Urinary bladder (tissue), 3 donors: ENCODE measurements at regions not wholly inside any gene's neighbourhood (a gene's known extent, or its start where the extent isn't known, plus 50 kb on each side); places are given as distances from the start of the nearest gene placed in this dataset.

Source experiments
- DNase-seq: peaks from one replicate; pipeline ENCODE4 v3.0.0-alpha.2; 2015; ENCODE audit errors: extremely low spot score
- H3K27ac ChIP-seq: one replicate; pipeline ENCODE4 v1.5.1; 2013; ENCODE audit warnings: low read depth, mild to moderate bottlenecking, moderate library complexity
- H3K36me3 ChIP-seq: one replicate; pipeline ENCODE4 v1.6.1; 2013; ENCODE audit warnings: mild to moderate bottlenecking, moderate library complexity; ENCODE audit not compliant: insufficient read depth
- H3K4me1 ChIP-seq: one replicate; pipeline ENCODE4 v1.6.1; 2013; ENCODE audit warnings: mild to moderate bottlenecking, moderate library complexity; ENCODE audit not compliant: insufficient read depth
- H3K4me3 ChIP-seq: one replicate; pipeline ENCODE4 v1.5.1; 2013; ENCODE audit warnings: low read depth, low read length
- WGBS: extraction: QIAGEN DNeasy Blood & Tissue Kit; methylation state at CpG from one replicate; pipeline ENCODE4 v1.1.7; 2013; 5-methylcytosine and 5-hydroxymethylcytosine counted together
- donor health status: healthy with polysubstance abuse.
- donor health status: healthy.

- 82% methylated on average over 2 of the region's 2 CpGs for WGBS
- no peak overlapping the region for H3K4me3 ChIP-seq
- H3K36me3 ChIP-seq: no peaks in the 10 kb centered on the region
- H3K4me1 ChIP-seq: no peaks in the 10 kb centered on the region
- no peak overlapping the region for H3K27ac ChIP-seq
- DNase-seq: no peak
Observed at GRCh38 chr6:146892613-146893401, 294.0 kb downstream of the ADGB start.

GRCh38 chr6:146893690-146894089, 294.9 kb downstream of the ADGB start:
- no peak for DNase-seq
- no peaks in the 10 kb centered on the region for H3K4me1 ChIP-seq
- H3K27ac ChIP-seq: no peak overlapping the region
- WGBS: 95% methylated on average over 1 of the region's 1 CpG
- no peaks in the 10 kb centered on the region for H3K36me3 ChIP-seq
- no peak overlapping the region for H3K4me3 ChIP-seq

GRCh38 chr6:146894624-146895023, 295.9 kb downstream of the ADGB start:
- no peaks in the 10 kb centered on the region for H3K36me3 ChIP-seq
- no peak for DNase-seq
- WGBS: 96% methylated on average over 1 of the region's 1 CpG
- H3K27ac ChIP-seq: no peak overlapping the region
- H3K4me3 ChIP-seq: no peak overlapping the region
- H3K4me1 ChIP-seq: no peaks in the 10 kb centered on the region

GRCh38 chr6:146895101-146895771, 296.5 kb downstream of the ADGB start:
- 88% methylated on average over 9 of the region's 9 CpGs for WGBS
- no peak overlapping the region for H3K27ac ChIP-seq
- DNase-seq: no peak
- no peaks in the 10 kb centered on the region for H3K36me3 ChIP-seq
- H3K4me1 ChIP-seq: no peaks in the 10 kb centered on the region
- no peak overlapping the region for H3K4me3 ChIP-seq

- 64% methylated on average over 3 of the region's 3 CpGs for WGBS
- no peak for DNase-seq
- H3K27ac ChIP-seq: no peak overlapping the region
- H3K4me1 ChIP-seq: no peaks in the 10 kb centered on the region
- H3K36me3 ChIP-seq: no peaks in the 10 kb centered on the region
- no peak overlapping the region for H3K4me3 ChIP-seq
Observed at GRCh38 chr6:146895772-146896061, 296.9 kb downstream of the ADGB start.

GRCh38 chr6:146896062-146896813, 297.5 kb downstream of the ADGB start:
- Histone ChIP-seq H3K4me3 (no peak overlapping the region), H3K4me1 (no peaks in the 10 kb centered on the region), H3K36me3 (no peaks in the 10 kb centered on the region), H3K27ac (no peak overlapping the region)
- 54% methylated on average over 8 of the region's 8 CpGs for WGBS
- no peak for DNase-seq

GRCh38 chr6:146896960-146897701, 298.4 kb downstream of the ADGB start:
- no peaks in the 10 kb centered on the region for H3K36me3 ChIP-seq
- WGBS: 73% methylated on average over 4 of the region's 4 CpGs
- no peak overlapping the region for H3K27ac ChIP-seq
- no peaks in the 10 kb centered on the region for H3K4me1 ChIP-seq
- no peak for DNase-seq
- no peak overlapping the region for H3K4me3 ChIP-seq

GRCh38 chr6:146898069-146898887, 299.5 kb downstream of the ADGB start:
- H3K4me3 ChIP-seq: no peak overlapping the region
- DNase-seq: no peak
- H3K27ac ChIP-seq: no peak overlapping the region
- H3K36me3 ChIP-seq: no peaks in the 10 kb centered on the region
- H3K4me1 ChIP-seq: no peaks in the 10 kb centered on the region
- WGBS: 64% methylated on average over 6 of the region's 6 CpGs

- WGBS: 90% methylated on average over 3 of the region's 3 CpGs
- H3K4me1 ChIP-seq: no peaks in the 10 kb centered on the region
- DNase-seq: no peak
- H3K4me3 ChIP-seq: no peak overlapping the region
- H3K36me3 ChIP-seq: no peaks in the 10 kb centered on the region
- H3K27ac ChIP-seq: no peak overlapping the region
Observed at GRCh38 chr6:146898888-146899227, 300.1 kb downstream of the ADGB start.

- 88% methylated on average over 6 of the region's 6 CpGs for WGBS
- Histone ChIP-seq H3K27ac (no peak overlapping the region), H3K4me3 (no peak overlapping the region), H3K36me3 (no peaks in the 10 kb centered on the region), H3K4me1 (no peaks in the 10 kb centered on the region)
- DNase-seq: no peak
Observed at GRCh38 chr6:146901940-146902816, 302.0 kb upstream of the STXBP5 start.

- H3K4me1 ChIP-seq: no peaks in the 10 kb centered on the region
- no peak for DNase-seq
- no peak overlapping the region for H3K27ac ChIP-seq
- no peaks in the 10 kb centered on the region for H3K36me3 ChIP-seq
- H3K4me3 ChIP-seq: no peak overlapping the region
- WGBS: 78% methylated on average over 1 of the region's 1 CpG
Observed at GRCh38 chr6:146902846-146903245, 301.4 kb upstream of the STXBP5 start.

GRCh38 chr6:146903451-146903850, 300.8 kb upstream of the STXBP5 start:
- no peaks in the 10 kb centered on the region for H3K36me3 ChIP-seq
- 92% methylated on average over 7 of the region's 7 CpGs for WGBS
- H3K27ac ChIP-seq: no peak overlapping the region
- no peak for DNase-seq
- no peak overlapping the region for H3K4me3 ChIP-seq
- no peaks in the 10 kb centered on the region for H3K4me1 ChIP-seq
